GM19328 (cell line): ENCODE measurements at regions not wholly inside any gene's neighbourhood (a gene's known extent, or its start where the extent isn't known, plus 50 kb on each side); places are given as distances from the start of the nearest gene placed in this dataset.

ENCODE experiments used
- ATAC-seq: cut with Tn5 transposase; IDR thresholded peaks from one replicate; pipeline ENCODE4 v1.9.1; 2021; ENCODE audit warnings: mild to moderate bottlenecking, moderate library complexity; ENCODE audit not compliant: unreplicated experiment

GRCh38 chr3:59653405-59654122, 603.7 kb upstream of the CFAP20DC start:
- ATAC-seq: no peak

GRCh38 chr3:59644479-59645402, 594.9 kb upstream of the CFAP20DC start:
- no peak for ATAC-seq

DNA sequence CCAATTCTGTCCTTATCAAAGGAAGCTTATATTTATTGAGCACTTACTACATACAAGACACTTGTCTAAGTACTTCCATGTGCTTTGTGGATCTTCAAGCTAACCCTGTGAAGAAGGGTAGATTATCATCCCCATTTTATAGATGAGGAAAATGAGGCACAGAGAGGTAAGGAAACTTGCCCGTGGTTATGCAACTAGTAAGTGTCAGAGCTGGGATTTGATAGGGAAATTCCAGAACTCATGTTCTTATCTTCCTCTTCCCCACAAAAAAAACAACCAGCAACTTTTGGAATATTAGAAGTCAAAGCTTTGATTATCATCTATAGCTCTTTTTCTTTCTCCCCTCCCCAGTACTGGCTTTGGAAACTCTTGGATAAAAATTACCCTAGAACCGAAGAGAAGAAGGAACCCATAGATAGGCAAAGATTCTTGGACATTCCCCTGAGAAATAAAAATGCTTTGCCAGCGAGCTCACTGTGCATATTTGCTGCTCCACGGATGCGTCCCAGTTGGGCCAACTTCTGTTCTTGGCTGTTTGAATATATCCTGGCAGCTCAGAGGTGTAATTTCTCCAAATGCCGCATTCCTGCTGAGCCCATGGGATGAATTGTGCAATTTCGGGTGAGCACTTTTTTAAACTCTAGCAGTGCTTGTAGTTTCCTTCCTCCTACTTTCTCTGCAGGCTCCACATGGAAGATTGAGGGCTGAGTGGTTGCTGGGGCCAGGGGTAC, 591.5 kb upstream of the CFAP20DC start:
- no peak for ATAC-seq

- no peak for ATAC-seq
Measured at GRCh38 chr3:59632760-59633573, 583.1 kb upstream of the CFAP20DC start.

DNA sequence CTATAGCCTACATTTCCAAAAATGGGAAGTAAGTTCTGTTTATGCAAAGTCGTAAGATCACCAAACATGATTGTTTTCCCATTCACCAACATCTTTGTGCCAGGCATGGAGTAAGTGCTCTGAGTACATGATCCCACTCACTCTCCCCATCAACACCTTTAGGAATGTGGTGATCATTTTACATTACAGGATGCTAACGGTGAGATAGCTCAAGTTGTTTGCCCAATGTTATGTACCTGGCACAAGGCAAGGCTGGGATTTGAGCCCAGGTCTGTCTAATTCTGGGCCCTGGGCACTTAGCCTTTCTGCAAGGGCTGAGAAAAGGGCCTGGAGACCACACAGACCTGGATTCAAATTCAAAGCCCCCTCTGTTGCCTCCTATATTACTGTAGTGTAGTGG, 581.7 kb upstream of the CFAP20DC start:
- no peak for ATAC-seq

GRCh38 chr3:59621037-59621436, 571.2 kb upstream of the CFAP20DC start:
- ATAC-seq: no peak

- ATAC-seq: no peak
Measured at GRCh38 chr3:59620325-59620724, 570.5 kb upstream of the CFAP20DC start.

- no peak for ATAC-seq
Measured at GRCh38 chr3:59612444-59612715, 562.6 kb upstream of the CFAP20DC start.

- ATAC-seq: no peak
Measured at GRCh38 chr3:59611649-59612443, 562.0 kb upstream of the CFAP20DC start.

DNA sequence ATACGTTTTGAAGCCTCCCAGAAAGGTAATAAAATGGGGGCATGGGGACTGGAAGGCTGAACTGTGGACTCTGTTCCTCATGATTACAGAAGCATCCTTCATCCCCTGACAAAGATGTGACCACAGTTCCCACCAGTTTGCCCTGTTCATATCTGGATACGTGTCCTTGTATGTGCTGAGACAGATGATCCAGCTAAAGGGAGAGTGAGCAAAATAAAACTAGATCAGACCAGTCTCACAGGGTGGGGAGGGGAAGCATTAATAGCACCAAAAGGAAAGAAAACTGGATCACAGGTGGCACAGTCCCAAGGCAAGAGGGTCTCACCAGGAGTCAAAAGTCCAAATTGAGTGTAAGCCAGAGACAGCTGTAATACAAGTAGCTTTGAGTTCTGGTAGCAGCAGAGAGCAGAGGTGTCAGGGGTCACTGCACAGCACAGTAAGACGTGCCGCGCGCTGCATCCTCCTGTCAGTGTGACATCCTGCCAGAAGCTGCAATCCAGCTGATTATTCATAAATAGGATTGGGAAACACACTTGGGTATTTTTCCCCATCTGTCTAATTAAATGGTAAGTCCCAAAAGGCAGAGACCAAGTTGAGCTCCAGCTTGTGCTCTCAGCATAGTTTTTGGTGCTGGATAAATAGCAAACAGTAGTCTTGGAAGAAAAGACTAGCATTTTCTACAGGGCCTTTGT, 560.0 kb upstream of the CFAP20DC start:
- no peak for ATAC-seq

DNA sequence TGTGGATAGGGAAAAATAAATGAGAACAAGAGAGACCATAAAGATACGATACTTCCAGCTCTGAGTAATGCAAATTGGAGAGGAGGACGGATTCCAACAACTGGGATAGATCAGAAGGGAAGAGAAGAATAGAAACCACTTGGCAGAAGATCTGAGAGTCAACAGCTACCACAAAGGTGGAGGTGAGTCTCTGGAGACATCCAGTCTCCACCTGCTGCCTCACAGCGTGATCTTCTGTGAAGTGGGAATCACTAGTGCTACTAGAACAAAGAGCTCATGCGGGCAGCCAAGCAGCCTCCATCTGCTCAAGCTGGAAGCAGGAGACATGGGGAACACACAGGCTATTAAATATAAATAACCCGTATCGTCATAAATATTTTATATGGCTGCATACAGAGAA, 558.5 kb upstream of the CFAP20DC start:
- ATAC-seq: no peak

- no peak for ATAC-seq
Measured at GRCh38 chr3:59607656-59608055, 557.8 kb upstream of the CFAP20DC start.

DNA sequence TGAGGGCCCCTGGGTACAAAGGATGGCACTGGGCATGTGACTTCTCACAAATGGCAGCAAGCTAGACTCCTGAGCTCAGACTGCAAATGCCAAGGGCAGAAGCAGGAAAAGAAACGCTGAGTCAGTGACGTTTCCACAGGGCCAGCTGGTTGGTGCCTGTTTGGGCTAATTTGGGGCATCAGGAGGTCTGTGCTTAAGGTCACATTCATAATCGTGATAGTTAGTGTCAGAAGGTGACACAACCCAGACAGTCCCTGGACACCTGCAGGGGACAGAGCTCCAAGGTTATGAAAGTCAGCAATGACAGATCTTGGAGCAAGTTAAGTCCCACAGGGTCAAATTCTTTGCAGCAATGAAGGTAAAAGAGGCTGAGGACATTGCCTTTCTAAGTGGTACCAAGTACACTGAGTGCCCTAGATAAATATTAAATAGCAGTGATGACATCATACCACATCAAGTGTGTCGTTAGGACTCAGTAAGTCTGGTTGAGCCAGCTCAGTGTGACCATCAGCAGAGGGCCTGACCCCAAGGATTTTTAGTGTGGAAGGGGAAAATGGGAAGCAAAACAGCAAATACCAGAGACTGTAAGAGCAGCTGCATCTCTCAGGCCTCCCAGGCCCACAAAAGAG, 556.9 kb upstream of the CFAP20DC start:
- ATAC-seq: no peak

DNA sequence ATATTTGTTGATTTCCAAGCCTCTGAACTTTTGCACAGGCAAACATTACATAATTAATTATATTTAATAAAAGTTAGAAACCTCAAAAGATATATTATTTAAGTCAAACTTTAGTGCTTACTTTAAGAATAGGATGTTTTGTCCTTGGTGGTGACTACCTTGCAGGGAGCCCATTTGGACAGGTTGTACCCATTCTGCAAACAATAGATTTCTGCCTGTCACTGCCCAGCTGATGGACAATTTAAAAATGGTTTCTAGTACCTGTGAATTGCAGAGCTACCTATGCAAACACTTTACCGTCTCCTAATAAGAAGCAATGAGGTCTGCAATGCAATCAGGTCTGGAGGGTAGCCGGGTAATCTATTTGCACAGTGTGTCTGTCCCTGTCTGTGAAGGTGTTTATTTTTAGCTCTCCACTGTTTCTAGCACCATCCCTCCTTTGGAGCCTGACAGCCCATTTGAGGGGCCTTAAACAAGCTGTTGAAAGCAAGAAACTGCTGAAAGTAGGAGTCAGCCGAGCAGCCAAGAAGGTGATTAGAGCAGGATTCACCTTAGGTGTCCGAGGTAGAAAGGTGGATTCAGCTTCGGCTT, 556.2 kb upstream of the CFAP20DC start:
- ATAC-seq: no peak

DNA sequence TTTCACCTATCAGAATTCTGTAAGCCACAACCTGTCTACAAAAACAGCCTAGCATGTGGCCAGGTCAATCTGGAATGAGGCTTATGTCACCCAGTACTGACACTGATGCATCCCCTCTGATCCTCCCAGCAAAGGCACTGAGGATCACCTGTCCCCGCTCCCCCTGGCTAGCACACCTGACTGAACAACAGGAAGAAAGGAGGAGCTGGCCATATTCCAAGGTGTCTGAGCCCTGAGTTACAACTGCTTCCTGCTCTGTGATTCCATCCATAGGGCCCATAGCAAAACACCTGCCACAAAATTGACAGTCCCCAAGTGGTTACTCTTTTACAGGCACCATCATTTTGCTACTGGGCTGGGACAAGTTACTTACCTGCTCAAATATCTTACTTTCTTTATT, 555.5 kb upstream of the CFAP20DC start:
- no peak for ATAC-seq

DNA sequence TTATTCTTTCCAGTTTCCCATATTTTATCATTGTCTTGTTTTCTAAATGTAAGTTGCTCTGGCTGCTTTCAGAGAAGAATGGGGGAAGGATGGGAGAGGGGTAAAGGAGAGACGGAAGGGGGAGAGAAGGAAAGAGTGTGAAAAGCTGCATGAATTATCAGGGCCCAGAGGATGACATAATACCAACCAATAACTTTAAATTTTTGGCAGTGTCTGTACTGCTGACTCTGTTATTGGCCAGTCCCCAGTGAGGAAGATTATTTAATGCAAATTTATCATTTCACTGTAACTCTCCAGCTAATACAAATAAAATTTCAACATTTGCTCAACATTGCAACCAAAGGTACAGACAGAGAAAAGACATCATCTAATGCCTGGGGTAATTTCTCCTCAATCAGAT, 551.7 kb upstream of the CFAP20DC start:
- no peak for ATAC-seq

DNA sequence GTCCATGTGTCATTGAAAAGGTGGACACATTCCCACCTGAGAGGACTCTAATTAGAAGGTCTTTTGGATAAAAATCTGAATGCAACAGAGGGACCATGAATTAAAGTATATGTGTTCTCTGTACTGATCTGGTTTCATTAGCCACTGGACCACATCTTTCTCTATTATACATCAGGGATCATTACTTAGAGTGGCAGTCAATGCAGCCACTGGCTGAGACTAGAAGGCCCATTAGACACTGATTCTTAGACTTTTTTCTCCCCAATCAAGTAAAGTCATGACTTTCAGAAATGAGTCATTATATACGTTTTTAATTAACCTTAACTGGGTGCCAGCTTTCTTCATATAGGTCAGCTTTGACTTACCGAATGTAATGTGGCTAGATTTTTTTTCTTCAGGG, 550.8 kb upstream of the CFAP20DC start:
- no peak for ATAC-seq

DNA sequence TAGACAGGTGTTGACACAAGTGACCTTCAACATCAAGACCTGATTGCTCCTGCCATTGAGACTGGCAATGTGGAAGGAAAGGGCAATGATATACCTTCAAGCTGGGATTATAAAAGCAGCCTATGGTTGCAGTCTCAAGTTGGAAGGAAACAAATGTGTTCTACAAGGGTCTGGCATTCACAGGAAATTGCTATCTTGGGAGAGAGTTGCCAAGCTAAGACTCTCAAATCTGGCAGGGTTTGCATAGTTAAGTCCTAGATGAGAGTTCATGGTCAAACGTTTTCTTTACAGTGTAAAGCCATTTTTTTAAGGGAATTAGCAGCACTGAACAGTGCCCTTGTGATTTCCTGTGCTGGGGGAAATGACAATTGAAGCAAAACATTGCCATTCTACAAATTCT, 546.9 kb upstream of the CFAP20DC start:
- no peak for ATAC-seq

- ATAC-seq: no peak
Measured at GRCh38 chr3:59595830-59596229, 546.0 kb upstream of the CFAP20DC start.
